ENCODE measurements at regions not wholly inside any gene's neighbourhood (a gene's known extent, or its start where the extent isn't known, plus 50 kb on each side); places are given as distances from the start of the nearest gene placed in this dataset.
"Not testable (repeated sequence)": the region's sequence is repeated elsewhere in the genome, so short reads cannot be mapped to it uniquely, and the experiment has no call there.

DNA sequence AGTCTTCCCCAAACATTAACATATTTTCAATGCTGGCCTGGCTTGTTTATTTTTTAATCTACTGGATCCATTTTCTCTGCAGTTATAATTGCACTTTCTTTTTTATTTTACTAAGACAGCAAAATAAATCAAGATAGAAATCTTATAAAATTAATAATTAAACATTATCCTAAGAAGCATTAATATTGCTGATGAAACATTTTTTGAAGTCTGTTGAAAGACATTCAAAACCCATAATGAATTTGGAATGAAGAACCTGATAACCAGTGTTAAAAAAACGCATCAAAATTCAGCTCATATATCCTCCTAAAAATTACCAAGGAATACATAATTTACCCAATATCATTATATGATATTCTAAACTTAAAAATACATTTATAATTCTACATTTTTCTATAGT is 675.7 kb upstream of the PRMT6 start:
- H3K27ac ChIP-seq = no peak overlapping the region
- ATAC-seq (ENCODE audit: insufficient number of reproducible peaks, low FRiP score, low read depth) = no peak

DNA sequence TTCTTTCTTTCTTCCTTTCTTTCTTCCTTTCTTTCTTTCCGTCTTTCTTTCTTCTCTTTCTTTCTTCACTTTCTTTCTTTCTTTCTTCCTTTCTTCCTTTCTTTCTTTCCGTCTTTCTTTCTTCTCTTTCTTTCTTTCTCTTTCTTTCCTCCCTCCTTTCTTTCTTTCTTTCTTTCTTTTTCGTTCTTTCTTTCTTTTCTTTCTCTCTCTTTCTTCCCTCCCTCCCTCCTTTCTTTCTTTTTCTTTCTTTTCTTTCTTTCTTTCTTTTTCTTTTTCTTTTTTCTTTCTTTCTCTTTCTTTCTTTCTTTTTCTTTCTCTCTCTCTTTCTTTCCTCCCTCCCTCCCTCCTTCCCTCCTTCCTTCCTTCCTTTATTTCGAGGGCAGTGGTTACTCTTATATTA is 667.3 kb upstream of the PRMT6 start:
- not testable (repeated sequence) for DNase-seq (ENCODE audit: low spot score); ATAC-seq (ENCODE audit: insufficient number of reproducible peaks, low FRiP score, low read depth); H3K4me1 ChIP-seq (ENCODE audit: control insufficient read depth in 1 of 2, low read depth in 2 of 2); H3K9me3 ChIP-seq; H3K36me3 ChIP-seq; H3K27ac ChIP-seq; H3K27me3 ChIP-seq (replicated peaks; ENCODE audit: insufficient read depth); H3K4me3 ChIP-seq

More for the DNA sequence above, 675.7 kb upstream of the PRMT6 start:
- Histone ChIP-seq H3K4me3 (no peak overlapping the region), H3K27me3 (replicated peaks; ENCODE audit: insufficient read depth) (no peaks in the 10 kb centered on the region), H3K4me1 (ENCODE audit: control insufficient read depth in 1 of 2, low read depth in 2 of 2) (no peaks in the 10 kb centered on the region), H3K9me3 (no peaks in the 10 kb centered on the region), H3K36me3 (no peaks in the 10 kb centered on the region)
- TF ChIP-seq, protein P1, sequence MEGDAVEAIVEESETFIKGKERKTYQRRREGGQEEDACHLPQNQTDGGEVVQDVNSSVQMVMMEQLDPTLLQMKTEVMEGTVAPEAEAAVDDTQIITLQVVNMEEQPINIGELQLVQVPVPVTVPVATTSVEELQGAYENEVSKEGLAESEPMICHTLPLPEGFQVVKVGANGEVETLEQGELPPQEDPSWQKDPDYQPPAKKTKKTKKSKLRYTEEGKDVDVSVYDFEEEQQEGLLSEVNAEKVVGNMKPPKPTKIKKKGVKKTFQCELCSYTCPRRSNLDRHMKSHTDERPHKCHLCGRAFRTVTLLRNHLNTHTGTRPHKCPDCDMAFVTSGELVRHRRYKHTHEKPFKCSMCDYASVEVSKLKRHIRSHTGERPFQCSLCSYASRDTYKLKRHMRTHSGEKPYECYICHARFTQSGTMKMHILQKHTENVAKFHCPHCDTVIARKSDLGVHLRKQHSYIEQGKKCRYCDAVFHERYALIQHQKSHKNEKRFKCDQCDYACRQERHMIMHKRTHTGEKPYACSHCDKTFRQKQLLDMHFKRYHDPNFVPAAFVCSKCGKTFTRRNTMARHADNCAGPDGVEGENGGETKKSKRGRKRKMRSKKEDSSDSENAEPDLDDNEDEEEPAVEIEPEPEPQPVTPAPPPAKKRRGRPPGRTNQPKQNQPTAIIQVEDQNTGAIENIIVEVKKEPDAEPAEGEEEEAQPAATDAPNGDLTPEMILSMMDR (IDR thresholded peaks at IDR 0.05) = no peak
- DNase-seq (ENCODE audit: low spot score) = no peak

DNA sequence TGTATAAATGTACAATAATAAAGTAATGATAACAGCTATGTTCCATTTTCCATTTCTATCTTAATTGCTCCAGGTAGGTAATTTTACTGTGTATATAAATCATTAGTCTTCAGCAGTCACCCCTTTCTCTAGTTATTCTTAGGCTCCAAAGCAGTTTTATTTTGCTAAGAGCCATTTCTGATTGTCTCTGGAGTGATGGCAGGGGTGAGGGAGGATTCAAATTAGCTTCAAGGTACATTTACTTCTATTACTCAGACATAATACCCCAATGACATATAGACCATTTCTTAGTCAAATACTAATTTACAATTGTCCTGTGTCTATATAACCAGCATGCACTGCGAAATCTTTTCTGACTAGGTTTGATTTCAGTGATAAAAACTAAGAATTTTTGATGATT is 663.4 kb upstream of the PRMT6 start:
- no peak for ATAC-seq (ENCODE audit: insufficient number of reproducible peaks, low FRiP score, low read depth)

DNA sequence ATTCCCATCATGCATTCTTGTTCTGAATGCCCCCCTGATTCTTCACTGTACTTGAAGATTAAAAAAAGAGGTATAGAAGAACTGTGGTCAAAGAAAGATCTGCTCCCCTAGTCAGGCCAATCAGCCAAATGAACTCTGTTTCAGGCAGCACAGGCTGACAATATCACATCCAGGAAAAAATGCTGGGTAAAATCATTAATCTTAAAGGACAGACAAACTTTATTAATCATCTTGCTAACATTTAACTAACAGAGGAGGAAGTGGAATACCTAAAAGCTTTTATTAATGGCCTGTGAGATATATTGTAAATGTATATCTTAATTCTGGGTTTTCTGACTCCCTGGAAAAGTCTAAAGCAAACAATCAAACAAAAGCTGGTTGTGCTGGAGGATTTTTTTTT is 660.5 kb upstream of the PRMT6 start:
- H3K36me3 ChIP-seq = no peaks in the 10 kb centered on the region
- ATAC-seq (ENCODE audit: insufficient number of reproducible peaks, low FRiP score, low read depth) (no peak), DNase-seq (ENCODE audit: low spot score) (no peak)
- TF ChIP-seq, protein P1 (IDR thresholded peaks at IDR 0.05) = no peak
- H3K9me3 ChIP-seq = no peaks in the 10 kb centered on the region
- no peaks in the 10 kb centered on the region for H3K27me3 ChIP-seq (replicated peaks; ENCODE audit: insufficient read depth)
- H3K27ac ChIP-seq = no peak overlapping the region
- H3K4me3 ChIP-seq = no peak overlapping the region
- no peaks in the 10 kb centered on the region for H3K4me1 ChIP-seq (ENCODE audit: control insufficient read depth in 1 of 2, low read depth in 2 of 2)

More for the DNA sequence above, 663.4 kb upstream of the PRMT6 start:
- Histone ChIP-seq H3K4me3 (no peak overlapping the region), H3K27ac (no peak overlapping the region), H3K9me3 (no peaks in the 10 kb centered on the region), H3K4me1 (ENCODE audit: control insufficient read depth in 1 of 2, low read depth in 2 of 2) (no peaks in the 10 kb centered on the region), H3K36me3 (no peaks in the 10 kb centered on the region), H3K27me3 (replicated peaks; ENCODE audit: insufficient read depth) (no peaks in the 10 kb centered on the region)
- TF ChIP-seq, protein P1 (IDR thresholded peaks at IDR 0.05) = no peak
- no peak for DNase-seq (ENCODE audit: low spot score)

DNA sequence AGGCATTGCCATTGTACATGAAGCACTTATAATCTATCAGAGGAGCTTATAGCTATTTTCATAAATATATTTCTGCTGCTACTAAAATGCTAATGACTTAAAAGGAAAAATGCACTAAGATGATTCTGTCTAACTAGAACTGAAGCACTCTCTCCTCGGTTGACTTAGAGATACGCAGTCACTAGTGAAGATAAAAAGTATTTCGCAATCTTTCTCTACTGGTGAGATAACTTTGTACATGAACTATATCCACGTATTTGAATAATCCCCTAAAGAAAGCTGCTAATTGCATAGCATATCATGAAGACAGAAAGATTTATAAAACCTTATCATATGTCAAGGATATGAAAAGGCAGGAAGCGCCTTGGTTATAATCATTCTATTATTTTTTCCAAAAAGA is 658.1 kb upstream of the PRMT6 start:
- no peaks in the 10 kb centered on the region for H3K36me3 ChIP-seq
- no peak for ATAC-seq (ENCODE audit: insufficient number of reproducible peaks, low FRiP score, low read depth)
- TF ChIP-seq, protein P1 (IDR thresholded peaks at IDR 0.05) = no peak
- no peaks in the 10 kb centered on the region for H3K9me3 ChIP-seq
- H3K4me1 ChIP-seq (ENCODE audit: control insufficient read depth in 1 of 2, low read depth in 2 of 2) = no peaks in the 10 kb centered on the region
- no peak for DNase-seq (ENCODE audit: low spot score)
- H3K27ac ChIP-seq = no peak overlapping the region
- no peak overlapping the region for H3K4me3 ChIP-seq
- no peaks in the 10 kb centered on the region for H3K27me3 ChIP-seq (replicated peaks; ENCODE audit: insufficient read depth)

DNA sequence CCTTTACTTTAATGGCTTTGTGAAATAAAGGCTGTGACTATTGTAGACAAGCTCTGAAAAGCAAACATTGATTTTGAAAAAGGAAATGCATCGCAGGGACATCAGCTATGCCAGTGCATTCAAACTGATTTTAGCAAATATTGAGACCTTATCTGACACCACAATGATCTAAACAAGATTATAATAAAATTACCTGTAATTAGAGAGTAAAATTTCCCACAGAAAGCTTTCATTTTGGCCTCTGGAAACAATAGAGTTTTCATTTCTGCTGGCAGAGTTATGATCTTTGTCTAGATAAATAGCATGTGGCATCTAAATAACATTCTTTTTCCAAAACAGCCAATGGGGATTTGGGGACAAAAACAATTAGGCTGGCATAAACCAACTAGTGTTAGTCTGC is 650.4 kb upstream of the PRMT6 start:
- Histone ChIP-seq H3K9me3 (no peaks in the 10 kb centered on the region), H3K27me3 (replicated peaks; ENCODE audit: insufficient read depth) (no peaks in the 10 kb centered on the region), H3K4me3 (no peak overlapping the region), H3K27ac (no peak overlapping the region), H3K36me3 (no peaks in the 10 kb centered on the region), H3K4me1 (ENCODE audit: control insufficient read depth in 1 of 2, low read depth in 2 of 2) (no peaks in the 10 kb centered on the region)
- ATAC-seq (ENCODE audit: insufficient number of reproducible peaks, low FRiP score, low read depth) (no peak), DNase-seq (ENCODE audit: low spot score) (no peak)
- TF ChIP-seq, protein P1 (IDR thresholded peaks at IDR 0.05) = no peak

DNA sequence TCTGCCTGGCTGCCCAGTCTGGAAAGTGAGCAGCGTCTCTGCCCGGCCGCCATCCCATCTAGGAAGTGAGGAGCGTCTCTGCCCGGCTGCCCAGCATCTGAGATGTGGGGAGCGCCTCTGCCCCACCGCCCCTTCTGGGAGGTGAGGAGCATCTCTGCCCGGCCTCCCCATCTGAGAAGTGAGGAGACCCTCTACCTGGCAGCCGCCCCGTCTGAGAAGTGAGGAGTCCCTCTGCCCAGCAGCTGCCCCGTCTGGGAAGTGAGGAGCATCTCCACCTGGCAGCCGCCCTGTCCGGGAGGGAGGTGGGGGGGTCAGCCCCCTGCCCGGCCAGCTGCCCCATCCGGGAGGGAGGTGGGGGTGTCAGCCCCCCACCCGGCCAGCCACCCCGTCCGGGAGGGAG is 644.2 kb upstream of the PRMT6 start:
- not testable (repeated sequence) for DNase-seq (ENCODE audit: low spot score)

More for the DNA sequence above, 644.2 kb upstream of the PRMT6 start:
- not testable (repeated sequence) for ATAC-seq (ENCODE audit: insufficient number of reproducible peaks, low FRiP score, low read depth); H3K4me3 ChIP-seq; H3K4me1 ChIP-seq (ENCODE audit: control insufficient read depth in 1 of 2, low read depth in 2 of 2); H3K27ac ChIP-seq; H3K9me3 ChIP-seq; H3K27me3 ChIP-seq (replicated peaks; ENCODE audit: insufficient read depth); H3K36me3 ChIP-seq

Data from thoracic aorta (tissue), 2 donors.